Smooth muscle cell (in vitro differentiated cells): ENCODE measurements at regions not wholly inside any gene's neighbourhood (a gene's known extent, or its start where the extent isn't known, plus 50 kb on each side); places are given as distances from the start of the nearest gene placed in this dataset.
"Not testable (repeated sequence)": the region's sequence is repeated elsewhere in the genome, so short reads cannot be mapped to it uniquely, and the experiment has no call there.

Experiments
- DNase-seq: peaks from one replicate; lab custom pipeline; 2025; ENCODE audit not compliant: unreplicated experiment; lab: John Stamatoyannopoulos, UW
- H2AFZ ChIP-seq: fragments of 200-600 bp; sonication (generic); 2 replicates; pipeline ENCODE4 v1.6.0; 2016; ENCODE audit warnings: antibody characterized with exemption, low read depth, mild to moderate bottlenecking
- H3F3A ChIP-seq: fragments of 200-600 bp; sonication (generic); 2 replicates; pipeline ENCODE4 v1.6.0; 2017; ENCODE audit warnings: antibody characterized with exemption, low read depth
- H3K27ac ChIP-seq: fragments of 200-600 bp; sonication (generic); 2 replicates; pipeline ENCODE4 v1.5.1; 2016; ENCODE audit warnings: low read depth, mild to moderate bottlenecking
- H3K27me3 ChIP-seq: fragments of 200-600 bp; sonication (generic); 2 replicates; pipeline ENCODE4 v1.6.1; 2016; ENCODE audit warnings: low read depth, mild to moderate bottlenecking
- H3K36me3 ChIP-seq: fragments of 200-600 bp; sonication (generic); 2 replicates; pipeline ENCODE4 v1.5.1; 2016; ENCODE audit warnings: low read depth
- H3K4me1 ChIP-seq: fragments of 200-600 bp; sonication (generic); 2 replicates; pipeline ENCODE4 v1.5.1; 2016; ENCODE audit warnings: low read depth
- H3K4me2 ChIP-seq: fragments of 200-600 bp; sonication (generic); 2 replicates; pipeline ENCODE4 v1.6.0; 2016; ENCODE audit warnings: mild to moderate bottlenecking
- H3K4me3 ChIP-seq: fragments of 200-600 bp; sonication (generic); 2 replicates; pipeline ENCODE4 v1.5.1; 2016; ENCODE audit warnings: mild to moderate bottlenecking
- H3K79me2 ChIP-seq: fragments of 200-600 bp; sonication (generic); 2 replicates; pipeline ENCODE4 v1.6.0; 2016; ENCODE audit warnings: low read depth, mild to moderate bottlenecking
- H3K9ac ChIP-seq: fragments of 200-600 bp; sonication (generic); 2 replicates; pipeline ENCODE4 v1.6.0; 2016; ENCODE audit warnings: low read depth
- H3K9me3 ChIP-seq: fragments of 200-600 bp; sonication (generic); replicated peaks from 2 replicates; pipeline ENCODE4 v1.5.1; 2016; ENCODE audit warnings: low read depth
- H4K20me1 ChIP-seq: fragments of 200-600 bp; sonication (generic); 2 replicates; pipeline ENCODE4 v1.6.0; 2016; ENCODE audit warnings: low read depth
- WGBS: methylation state at CpG from one replicate; pipeline ENCODE4 v1.1.7; 2016; ENCODE audit warnings: low lambda C conversion rate; 5-methylcytosine and 5-hydroxymethylcytosine counted together
- TF ChIP-seq, protein P1 (sequence below): fragments of 200-600 bp; sonication (generic); IDR thresholded peaks from 2 replicates; pipeline ENCODE4 v1.5.1; 2017; ENCODE audit warnings: borderline replicate concordance, mild to moderate bottlenecking, antibody characterized with exemption; ENCODE audit not compliant: insufficient read depth, poor library complexity, severe bottlenecking

DNA sequence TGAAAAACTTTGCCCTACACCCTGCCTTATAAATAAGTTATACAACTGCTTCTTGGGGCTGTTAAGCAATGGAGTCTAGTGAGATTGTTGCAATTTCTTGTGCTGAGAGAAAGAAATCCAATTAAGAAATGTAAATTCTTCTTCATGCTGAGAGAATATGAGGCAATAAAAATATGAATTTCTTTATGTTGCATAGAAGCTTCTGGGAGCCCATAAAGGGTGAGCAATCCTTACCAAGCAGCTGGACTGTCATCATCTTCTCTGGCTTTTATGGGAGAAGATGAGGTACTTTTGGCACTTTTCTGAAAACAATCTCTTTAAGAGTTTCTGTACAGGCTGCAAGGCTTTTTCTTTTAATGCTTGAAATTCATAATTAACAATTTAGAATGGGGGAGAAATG is 204.3 kb downstream of the DMRTA1 start:
- DNase-seq = no peak
- Histone ChIP-seq H3K79me2 (no peaks in the 10 kb centered on the region), H4K20me1 (peaks cover 3% of the 10 kb centered on the region), H3K27ac (no peak overlapping the region), H3K36me3 (no peaks in the 10 kb centered on the region), H3K27me3 (no peaks in the 10 kb centered on the region), H3K4me2 (no peak overlapping the region), H2AFZ (no peak overlapping the region), H3K9ac (no peak overlapping the region), H3K9me3 (no peaks in the 10 kb centered on the region), H3F3A (no peaks in the 10 kb centered on the region), H3K4me3 (no peak overlapping the region), H3K4me1 (no peaks in the 10 kb centered on the region)
- TF ChIP-seq, protein P1, sequence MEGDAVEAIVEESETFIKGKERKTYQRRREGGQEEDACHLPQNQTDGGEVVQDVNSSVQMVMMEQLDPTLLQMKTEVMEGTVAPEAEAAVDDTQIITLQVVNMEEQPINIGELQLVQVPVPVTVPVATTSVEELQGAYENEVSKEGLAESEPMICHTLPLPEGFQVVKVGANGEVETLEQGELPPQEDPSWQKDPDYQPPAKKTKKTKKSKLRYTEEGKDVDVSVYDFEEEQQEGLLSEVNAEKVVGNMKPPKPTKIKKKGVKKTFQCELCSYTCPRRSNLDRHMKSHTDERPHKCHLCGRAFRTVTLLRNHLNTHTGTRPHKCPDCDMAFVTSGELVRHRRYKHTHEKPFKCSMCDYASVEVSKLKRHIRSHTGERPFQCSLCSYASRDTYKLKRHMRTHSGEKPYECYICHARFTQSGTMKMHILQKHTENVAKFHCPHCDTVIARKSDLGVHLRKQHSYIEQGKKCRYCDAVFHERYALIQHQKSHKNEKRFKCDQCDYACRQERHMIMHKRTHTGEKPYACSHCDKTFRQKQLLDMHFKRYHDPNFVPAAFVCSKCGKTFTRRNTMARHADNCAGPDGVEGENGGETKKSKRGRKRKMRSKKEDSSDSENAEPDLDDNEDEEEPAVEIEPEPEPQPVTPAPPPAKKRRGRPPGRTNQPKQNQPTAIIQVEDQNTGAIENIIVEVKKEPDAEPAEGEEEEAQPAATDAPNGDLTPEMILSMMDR = no peak

DNA sequence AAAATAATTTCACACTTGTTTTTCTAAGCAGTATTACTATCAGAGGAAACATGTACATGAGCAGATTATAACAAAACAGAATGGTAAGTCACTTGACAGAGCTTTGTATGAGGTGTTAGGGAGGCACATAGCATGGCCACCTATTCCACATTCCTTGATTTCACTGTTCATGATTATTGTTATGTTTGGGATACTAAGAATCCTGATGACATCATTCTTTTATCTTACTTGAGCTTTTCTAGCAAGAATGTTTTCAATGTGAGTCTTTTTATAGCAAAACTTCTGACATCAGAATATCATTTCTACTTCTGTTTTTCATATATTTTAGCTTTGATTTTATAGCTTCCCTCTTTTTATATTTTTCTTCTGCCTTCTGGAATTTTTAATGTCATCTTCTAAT is 208.2 kb downstream of the DMRTA1 start:
- Histone ChIP-seq H4K20me1 (peaks cover 3% of the 10 kb centered on the region), H3K9ac (no peak overlapping the region), H3K27me3 (no peaks in the 10 kb centered on the region), H3K4me1 (no peaks in the 10 kb centered on the region), H3K9me3 (no peaks in the 10 kb centered on the region), H3K4me2 (no peak overlapping the region), H3F3A (no peaks in the 10 kb centered on the region), H3K36me3 (no peaks in the 10 kb centered on the region), H3K4me3 (no peak overlapping the region), H3K27ac (no peak overlapping the region), H3K79me2 (no peaks in the 10 kb centered on the region), H2AFZ (no peak overlapping the region)
- DNase-seq = no peak
- TF ChIP-seq, protein P1 = no peak

DNA sequence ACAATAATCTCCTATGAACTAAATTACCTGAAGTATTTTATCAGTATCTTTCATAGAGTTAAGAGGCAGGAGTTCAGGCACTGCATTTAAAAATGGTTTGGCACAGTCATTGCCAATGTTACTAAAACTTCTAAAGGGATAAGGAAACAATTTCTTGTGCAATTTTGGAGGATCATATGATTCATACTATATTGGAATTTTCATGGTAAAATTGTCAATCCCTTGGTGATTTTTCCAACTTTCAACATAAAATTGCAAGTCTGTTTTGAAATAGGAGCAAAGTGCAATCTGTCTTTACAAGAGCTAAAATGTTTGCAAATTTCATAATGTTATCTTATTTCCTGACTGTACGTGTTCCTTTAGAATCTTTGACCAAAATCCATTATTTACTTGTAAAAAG is 211.1 kb downstream of the DMRTA1 start:
- Histone ChIP-seq H3F3A (no peaks in the 10 kb centered on the region), H3K9me3 (no peaks in the 10 kb centered on the region), H3K79me2 (no peaks in the 10 kb centered on the region), H3K9ac (no peak overlapping the region), H3K27ac (no peak overlapping the region), H3K36me3 (no peaks in the 10 kb centered on the region), H3K27me3 (no peaks in the 10 kb centered on the region), H4K20me1 (peaks cover 8% of the 10 kb centered on the region), H3K4me2 (peak overlapping the region; percentile 15), H3K4me3 (no peak overlapping the region), H3K4me1 (no peaks in the 10 kb centered on the region), H2AFZ (no peak overlapping the region)
- 58% methylated on average over 1 of the region's 1 CpG for WGBS
- DNase-seq = no peak
- TF ChIP-seq, protein P1 = no peak

DNA sequence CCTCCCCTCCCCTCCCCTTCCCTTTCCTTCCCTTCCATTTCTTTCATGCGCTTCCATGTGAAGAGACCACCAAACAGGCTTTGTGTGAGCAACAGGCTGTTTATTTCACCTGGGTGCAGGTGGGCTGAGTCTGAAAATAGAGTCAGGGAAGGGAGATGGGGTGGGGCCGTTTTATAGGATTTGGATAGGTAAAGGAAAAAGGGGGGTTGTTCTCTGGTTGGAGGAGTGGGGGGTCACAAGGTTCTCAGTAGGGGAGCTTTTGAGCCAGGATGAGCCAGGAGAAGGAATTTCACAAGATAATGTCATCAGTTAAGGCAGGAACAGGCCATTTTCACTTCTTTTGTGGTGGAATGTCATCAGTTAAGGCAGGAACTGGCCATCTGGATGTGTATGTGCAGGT is 211.9 kb downstream of the DMRTA1 start:
- not testable (repeated sequence) for H3K4me1 ChIP-seq, H3K9ac ChIP-seq, H4K20me1 ChIP-seq, DNase-seq, H3K36me3 ChIP-seq, H3K27ac ChIP-seq, H2AFZ ChIP-seq, H3K27me3 ChIP-seq, H3K9me3 ChIP-seq, H3K4me3 ChIP-seq, H3F3A ChIP-seq, H3K4me2 ChIP-seq, H3K79me2 ChIP-seq
- WGBS = 81% methylated on average over 2 of the region's 2 CpGs
